ENCODE measurements at regions not wholly inside any gene's neighbourhood (a gene's known extent, or its start where the extent isn't known, plus 50 kb on each side); places are given as distances from the start of the nearest gene placed in this dataset.
"Not testable (repeated sequence)": the region's sequence is repeated elsewhere in the genome, so short reads cannot be mapped to it uniquely, and the experiment has no call there.

DNA sequence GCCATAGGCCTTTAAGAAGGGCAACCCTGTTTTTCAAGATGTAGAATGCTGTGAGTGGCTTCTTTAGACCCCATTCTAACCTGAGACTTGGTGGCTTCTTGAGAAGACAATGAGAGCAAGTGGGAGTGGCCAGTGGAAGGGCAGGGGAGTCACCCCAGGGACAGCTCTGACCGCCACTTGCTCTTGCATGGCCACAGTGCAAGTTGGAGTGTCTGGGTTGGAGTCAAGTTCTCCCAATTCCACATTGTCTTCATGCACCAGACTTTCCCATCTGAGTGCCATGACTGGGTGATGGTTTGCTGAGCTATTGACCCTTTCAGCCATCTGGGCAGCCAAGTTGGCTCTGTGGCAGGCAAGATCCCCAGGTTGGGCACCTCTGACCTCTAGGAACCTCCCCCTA is 148.0 kb upstream of the SKOR2 start:
- DNase-seq = no peak

DNA sequence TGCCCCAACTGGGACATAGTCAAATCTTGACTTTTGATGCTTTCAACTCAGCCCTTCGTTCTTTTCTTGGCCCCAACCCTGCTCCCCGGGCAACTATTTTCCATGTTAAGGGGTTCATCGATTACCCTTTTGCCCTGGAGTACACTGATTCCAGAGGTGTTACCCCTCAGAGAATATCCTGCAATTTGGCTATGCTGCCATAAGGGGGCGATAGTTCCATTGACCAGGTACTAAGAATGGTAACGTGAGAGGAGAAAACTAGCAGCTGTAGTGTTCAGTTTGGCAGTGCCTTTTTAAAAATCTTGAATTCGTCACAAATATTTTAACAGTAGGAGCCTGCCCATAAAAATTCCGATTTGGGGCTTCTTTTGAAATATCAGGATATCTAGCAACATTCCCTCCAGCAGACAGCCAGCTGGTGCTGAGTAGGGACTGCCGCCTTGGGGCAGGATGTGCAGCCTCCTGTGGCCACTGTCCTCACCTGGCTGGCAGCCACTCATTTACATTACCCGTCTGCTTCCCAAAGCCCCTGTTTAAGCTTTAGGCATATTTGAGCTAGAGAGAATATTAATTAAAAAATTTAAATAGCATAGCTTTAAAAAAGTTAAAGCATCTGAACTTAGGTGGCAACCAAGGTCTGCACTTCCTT is 146.3 kb upstream of the SKOR2 start:
- peak; percentile 40 for DNase-seq

DNA sequence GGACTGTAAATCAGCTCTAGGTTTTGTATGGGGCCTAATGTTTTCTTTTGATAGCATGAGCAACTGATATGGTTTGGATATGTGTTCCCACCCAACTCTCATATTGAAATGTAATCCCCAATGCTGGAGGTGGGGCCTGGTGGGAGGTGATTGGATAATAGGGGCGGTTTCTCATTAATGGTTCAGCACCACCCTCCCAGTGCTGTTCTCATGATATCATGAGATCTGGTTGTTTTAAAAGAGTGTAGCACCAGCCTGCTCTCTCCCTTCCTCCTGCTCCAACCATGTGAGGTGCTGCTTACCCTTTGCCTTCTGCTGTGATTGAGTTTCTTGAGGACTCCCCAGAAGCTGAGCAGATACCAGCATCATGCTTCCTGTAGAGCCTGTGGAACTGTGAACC is 140.2 kb upstream of the SKOR2 start:
- no peak for DNase-seq

- DNase-seq = no peak
Observed at GRCh38 chr18:47390410-47391024, 139.1 kb upstream of the SKOR2 start.

- no peak for DNase-seq
Observed at GRCh38 chr18:47389210-47389609, 137.8 kb upstream of the SKOR2 start.

DNA sequence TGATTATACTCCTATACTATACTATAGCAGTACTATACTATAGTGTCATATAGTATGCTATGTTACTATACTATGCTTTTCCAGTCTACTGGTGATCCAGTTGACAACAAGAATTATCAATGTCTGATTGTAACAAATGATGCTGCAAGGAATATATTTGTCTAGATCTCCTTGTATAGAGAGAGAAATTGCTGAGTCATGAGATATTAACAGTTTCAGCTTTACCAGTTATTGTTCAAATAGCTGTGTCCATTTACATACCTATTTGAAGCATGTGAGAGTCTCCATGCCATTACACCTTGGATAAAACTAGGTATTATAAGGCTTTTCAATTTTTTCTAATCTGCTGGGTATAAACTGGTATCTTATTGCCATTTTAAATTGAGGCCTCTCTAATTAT is 136.4 kb upstream of the SKOR2 start:
- DNase-seq = no peak

DNA sequence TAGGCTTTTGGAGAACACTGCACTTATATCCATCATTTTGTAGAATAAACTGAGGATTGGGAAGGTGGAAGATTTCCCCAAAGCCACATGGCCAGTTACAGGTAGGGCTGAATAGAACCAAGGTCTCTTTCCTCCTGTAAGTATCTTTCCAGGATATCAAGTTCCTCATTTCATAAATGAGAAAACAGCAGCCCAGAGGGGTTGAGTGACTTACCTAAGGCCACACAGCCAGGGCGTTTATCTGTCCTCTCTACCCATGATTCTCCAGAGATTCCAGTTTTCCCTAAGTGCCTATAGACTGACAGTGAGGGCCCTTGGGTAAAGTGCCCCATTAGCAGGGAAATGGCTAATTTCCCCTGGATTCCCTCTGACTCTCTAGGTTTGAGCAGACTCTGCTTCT is 132.3 kb upstream of the SKOR2 start:
- DNase-seq = no peak

GRCh38 chr18:47381975-47382570 is 130.6 kb upstream of the SKOR2 start:
- DNase-seq = no peak

GRCh38 chr18:47380153-47380552 is 128.7 kb upstream of the SKOR2 start:
- DNase-seq = no peak

DNA sequence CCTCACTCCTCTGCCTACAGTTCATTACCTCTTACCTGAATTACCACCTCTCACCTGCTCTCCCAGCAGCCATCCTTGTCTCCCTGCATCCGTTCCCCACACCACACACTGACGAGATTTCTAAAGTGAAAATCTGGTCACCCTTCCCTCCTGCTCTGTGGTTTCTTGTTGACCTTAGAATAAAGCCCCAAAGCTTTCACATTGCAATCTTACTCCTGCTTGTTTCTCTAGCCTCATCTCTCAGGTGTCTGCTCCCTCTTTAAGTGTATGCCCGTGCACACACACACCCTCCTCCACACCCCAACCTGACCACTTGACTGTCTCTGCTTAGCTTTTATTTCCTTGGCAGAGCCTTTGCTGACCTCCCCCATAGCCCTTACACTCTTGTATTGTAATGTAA is 122.0 kb upstream of the SKOR2 start:
- DNase-seq = no peak

- DNase-seq = no peak
Observed at GRCh38 chr18:47370052-47370451, 118.6 kb upstream of the SKOR2 start.

DNA sequence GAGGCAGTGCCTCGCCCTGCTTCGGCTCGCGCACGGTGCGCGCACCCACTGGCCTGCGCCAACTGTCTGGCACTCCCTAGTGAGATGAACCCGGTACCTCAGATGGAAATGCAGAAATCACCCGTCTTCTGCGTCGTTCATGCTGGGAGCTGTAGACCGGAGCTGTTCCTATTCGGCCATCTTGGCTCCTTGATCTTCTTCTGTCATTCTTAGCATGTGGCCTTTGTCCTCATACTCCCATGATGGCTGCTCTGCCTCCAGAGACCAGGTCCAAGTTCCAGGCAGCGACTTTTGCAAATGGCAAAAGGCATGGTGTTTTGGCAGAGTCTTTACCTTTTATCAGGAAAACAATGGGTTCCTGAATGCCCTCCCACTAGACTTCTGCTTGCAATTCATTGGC is 102.6 kb upstream of the SKOR2 start:
- DNase-seq = not testable (repeated sequence)

- no peak for DNase-seq
Observed at GRCh38 chr18:47346016-47346415, 94.6 kb upstream of the SKOR2 start.

GRCh38 chr18:47345291-47345690 is 93.8 kb upstream of the SKOR2 start:
- no peak for DNase-seq

DNA sequence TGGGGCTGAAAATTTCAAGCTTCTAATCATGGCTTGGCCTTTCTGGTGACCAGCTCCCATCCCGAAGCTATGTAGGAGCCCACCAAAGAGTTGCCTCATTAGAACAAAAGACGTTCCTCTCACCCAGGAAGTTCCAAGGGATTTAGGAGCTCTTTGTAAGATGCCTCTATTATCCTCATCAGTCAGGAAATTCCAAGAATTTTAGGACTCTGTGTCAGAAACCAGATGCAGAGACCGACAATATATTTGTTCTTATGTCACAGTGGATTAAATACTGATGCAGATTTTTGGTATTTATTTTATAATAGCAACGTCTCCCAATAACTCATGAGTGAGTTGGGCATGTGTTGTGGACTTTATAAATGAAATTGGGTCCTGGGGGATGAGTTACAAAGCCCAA is 91.8 kb upstream of the SKOR2 start:
- DNase-seq = no peak

DNA sequence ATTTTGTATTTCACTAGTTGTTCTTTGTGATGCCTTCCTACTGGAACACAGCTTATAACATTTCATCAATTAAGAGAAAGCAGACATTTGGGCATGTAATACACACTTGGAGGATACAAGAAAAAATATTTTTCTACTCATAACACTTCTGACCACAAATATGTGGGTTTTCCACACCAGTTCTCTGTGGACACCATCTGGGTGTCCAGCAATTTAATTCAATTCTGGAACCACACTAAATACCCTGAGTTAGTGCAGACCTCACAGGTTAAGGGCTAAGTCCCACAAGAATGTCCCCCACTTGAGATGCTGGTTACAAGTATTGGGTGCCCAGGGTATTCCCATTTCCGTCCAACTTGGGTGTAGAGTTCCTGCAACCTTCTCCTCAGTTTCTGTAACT is 91.1 kb upstream of the SKOR2 start:
- DNase-seq = no peak

GRCh38 chr18:47341678-47342077 is 90.2 kb upstream of the SKOR2 start:
- no peak for DNase-seq

DNA sequence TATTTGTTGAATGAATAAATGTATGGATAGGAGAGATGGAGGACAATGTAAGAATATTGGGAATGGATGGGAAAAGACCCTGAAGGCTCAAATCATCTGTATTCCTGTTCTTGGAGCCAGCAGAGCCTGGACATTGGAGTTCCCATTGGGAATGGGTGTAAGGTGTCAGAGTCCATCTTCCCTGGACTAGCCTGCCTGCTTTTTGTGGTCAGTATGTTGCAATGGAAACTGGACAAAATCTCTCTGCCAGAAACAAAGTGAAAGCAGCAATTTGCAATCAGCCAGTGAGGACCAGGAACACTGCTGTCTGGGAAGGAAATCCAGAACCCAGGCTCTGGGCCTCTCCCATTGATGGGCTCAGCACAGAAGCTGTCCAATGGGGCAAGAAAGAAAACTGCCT is 83.5 kb upstream of the SKOR2 start:
- DNase-seq = no peak

DNA sequence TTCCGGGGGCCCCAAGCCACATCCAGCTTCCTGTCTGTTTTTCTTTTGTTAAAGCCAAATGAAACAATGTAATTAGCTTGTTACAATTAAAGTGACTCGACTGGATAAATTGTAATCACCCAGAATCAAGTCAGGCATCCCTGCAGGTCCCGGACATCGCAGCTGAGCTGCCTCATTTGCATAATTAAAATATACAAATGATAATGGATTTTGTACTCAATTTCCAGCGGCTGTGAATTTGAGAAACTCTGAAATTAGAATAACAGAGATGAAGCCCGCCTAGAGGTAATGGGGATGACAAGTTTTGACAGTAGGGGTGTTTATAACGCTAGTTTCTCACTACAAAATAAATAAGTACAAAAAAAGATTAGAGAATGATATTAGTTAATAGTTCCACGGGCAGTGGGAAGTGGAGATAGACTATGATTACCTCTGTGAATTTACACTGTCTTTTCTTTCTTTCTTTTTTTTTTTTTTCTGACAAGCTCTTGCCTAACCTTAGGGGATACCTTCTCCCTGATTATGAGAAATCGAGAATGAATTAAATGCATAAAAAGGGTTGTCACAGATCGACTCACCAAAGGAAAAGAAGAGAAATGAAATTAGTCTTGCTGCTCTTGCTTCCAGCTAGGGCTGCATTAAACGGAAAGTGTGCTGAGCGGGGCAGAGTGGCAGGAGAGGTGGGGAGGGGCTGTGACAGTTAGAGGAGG is 82.6 kb upstream of the SKOR2 start:
- DNase-seq = no peak

DNA sequence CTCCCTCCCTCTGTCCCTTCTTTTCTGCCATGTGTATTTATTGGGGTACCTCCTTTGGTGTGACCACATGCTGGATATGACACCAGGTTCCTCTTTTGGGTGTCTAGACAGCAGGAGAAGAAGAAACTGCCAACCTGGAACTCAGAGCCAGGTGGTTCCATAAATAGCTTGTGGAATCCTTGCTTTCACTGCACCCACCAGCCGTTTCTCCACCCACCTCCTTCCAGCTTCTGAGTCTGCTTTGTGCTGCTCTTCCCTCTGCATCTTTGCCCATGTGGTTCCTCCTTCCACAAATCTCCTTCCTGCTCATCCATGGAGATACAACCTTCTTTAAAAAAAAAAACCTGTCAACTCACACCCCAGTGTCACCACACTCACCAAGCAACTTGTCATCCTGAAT is 80.2 kb upstream of the SKOR2 start:
- DNase-seq = no peak

DNA sequence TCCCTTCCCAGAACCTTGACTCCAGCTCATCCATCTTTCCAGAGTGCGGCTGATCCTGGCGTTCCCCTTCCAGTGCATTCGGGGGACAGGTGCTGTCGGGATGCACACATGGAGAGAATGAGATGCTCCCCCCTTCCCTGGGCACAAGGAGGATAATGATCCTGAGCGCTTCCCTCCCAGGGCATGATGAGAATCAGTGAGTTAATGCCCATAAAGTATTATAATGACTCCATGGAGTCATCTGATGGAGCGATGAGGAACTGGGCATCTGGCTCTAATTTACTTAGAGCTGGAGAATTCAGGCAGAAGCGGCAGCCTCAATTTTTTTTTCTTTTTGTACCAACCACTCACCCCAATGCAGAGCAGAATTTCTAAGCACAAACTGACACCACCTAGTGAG is 79.6 kb upstream of the SKOR2 start:
- no peak for DNase-seq

- DNase-seq = no peak
Observed at GRCh38 chr18:47323158-47323557, 71.7 kb upstream of the SKOR2 start.

- DNase-seq = no peak
Observed at GRCh38 chr18:47321815-47322214, 70.4 kb upstream of the SKOR2 start.

- DNase-seq = no peak
Observed at GRCh38 chr18:47317824-47318508, 66.5 kb upstream of the SKOR2 start.
